Glomerular endothelial cell (primary cell): ENCODE measurements at regions not wholly inside any gene's neighbourhood (a gene's known extent, or its start where the extent isn't known, plus 50 kb on each side); places are given as distances from the start of the nearest gene placed in this dataset.
"Not testable (repeated sequence)": the region's sequence is repeated elsewhere in the genome, so short reads cannot be mapped to it uniquely, and the experiment has no call there.

Experiments used
- DNase-seq: peaks from one replicate; pipeline ENCODE4 v3.0.0-alpha.2; 2011; ENCODE audit warnings: low read depth, low spot score; ENCODE audit errors: extremely low read depth

DNA sequence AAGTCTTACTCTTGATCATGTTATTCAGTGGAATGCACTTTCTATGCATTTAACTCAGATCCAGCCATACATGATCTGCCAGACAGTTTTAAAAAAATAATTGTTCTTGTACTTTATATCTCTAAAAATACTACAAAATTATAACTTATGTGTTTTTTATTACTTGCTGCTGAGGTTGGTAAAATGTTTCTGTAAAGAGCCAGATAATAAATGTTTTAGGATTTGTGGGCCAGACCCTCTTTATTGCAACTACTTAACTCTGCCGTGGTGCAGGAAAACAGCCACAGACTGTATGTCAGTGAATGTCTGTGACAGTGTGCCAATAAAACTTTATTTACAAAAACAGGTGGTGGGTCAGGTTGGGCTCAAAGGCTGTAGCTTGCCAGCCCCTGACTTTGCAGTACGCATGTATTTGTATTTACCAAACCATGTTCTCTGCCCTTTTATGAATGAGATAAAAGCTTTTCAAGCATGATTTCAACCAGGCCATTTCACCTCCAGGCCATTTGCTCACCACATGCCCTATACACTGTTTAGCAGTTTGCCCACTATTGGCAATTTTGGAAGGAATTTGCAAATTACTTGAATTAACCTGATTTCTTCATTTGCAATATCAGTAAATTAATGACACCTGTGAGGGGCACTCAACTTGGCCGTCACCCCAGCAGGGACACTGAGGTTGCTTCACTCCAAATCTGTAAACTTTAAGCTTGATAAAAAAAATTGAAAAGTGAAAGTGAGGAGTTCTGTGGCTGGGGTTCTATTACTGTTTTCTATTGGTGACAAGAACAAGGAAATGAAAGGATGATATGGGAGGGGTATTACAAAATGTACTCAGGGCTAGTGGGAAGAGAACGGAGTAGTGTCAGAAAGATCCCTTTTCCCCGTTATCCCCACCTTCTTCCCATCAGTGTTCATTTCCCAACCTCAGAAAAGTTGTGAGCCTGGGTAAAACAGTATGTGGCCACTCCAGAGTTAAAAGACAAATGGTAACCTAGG, 133.4 kb downstream of the CEBPB start:
- no peak for DNase-seq

DNA sequence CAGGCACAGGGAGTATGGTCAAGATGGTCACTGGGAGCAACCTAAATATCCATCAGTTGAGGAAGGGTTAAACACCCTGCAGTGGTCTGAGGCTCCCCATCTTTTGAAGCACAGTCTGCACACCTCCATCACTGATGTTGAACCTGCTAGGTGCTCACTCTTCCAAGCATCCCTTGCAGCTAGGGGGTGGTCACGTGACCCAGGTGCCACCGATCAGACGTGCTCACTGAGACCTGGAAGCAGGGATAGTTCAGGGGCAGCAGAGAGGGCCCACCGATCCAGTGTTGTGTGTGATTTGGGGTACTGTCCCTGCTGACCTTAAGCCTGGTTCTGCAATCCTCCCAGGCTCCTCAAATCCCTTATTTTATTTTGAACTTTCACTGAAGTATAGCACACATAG, 134.6 kb downstream of the CEBPB start:
- DNase-seq = no peak

DNA sequence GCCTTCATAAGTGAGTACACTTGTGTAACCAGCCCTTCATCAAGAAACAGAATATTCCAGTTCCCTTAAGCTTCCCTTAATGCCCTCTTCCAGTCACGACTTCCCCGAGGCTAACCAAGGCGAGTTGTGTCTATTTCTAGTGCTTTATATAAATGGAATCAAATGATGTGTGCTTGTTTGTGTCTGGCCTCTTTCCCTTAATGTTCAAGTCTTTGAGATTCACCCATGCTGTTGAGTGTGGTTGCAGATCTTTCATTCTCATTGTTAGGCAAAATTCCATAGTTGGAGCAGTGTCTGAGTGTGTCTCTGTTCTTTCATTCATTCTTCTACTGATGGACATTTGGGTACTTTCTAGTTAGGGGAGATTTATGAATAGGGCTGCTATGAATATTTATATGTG, 135.0 kb downstream of the CEBPB start:
- no peak for DNase-seq

DNA sequence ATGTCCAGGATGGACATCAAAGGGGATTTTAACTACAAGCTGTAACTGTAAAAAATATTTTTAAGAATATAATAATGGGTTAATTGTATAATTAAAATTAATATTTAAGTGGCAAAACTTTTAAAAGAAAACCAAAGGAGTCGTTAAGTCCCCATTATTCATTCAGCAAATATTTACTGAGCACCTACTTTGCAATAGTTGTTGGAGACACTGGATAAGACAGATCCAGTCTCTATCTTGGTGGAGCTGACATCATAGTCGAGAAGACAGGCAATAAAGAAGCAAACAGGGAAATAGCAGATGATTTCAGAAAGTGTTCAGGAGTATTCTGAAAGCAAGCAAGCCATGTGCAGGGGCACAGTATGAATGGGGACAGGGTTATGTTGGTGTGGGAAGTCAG, 137.0 kb downstream of the CEBPB start:
- no peak for DNase-seq

DNA sequence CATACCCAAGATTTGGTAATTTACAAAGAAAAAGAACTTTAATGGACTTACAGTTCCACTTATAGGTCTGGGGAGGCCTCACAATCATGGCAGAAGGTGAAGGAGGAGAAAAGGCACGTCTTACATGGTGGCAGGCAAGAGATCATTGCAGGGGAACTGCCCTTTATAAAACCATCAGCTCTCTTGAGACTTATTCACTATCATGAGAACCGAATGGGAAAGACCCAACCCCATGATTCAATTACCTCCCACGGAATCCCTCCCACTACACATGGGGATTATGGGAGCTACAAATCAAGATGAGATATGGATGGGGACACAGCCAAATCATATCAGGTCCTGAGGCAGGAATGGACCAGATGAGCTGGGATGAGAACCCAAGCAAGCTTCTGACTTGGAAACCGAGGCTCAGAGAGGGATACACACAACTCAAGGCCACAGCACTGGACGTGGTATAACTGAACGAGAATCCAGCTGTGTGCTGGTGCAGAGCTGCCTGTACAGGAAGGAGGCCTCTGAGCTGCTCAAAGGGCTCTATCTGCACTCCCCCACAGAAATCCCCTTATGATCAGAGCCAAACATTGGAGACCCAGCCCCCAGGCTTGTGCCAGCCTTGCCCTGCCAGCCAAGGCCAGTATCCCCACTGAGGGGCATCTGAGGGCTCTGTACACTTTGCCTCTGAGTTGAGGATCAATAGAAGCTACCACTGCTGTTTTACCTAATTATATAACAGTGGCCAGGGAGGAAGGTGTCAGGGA, 137.8 kb downstream of the CEBPB start:
- DNase-seq = no peak

DNA sequence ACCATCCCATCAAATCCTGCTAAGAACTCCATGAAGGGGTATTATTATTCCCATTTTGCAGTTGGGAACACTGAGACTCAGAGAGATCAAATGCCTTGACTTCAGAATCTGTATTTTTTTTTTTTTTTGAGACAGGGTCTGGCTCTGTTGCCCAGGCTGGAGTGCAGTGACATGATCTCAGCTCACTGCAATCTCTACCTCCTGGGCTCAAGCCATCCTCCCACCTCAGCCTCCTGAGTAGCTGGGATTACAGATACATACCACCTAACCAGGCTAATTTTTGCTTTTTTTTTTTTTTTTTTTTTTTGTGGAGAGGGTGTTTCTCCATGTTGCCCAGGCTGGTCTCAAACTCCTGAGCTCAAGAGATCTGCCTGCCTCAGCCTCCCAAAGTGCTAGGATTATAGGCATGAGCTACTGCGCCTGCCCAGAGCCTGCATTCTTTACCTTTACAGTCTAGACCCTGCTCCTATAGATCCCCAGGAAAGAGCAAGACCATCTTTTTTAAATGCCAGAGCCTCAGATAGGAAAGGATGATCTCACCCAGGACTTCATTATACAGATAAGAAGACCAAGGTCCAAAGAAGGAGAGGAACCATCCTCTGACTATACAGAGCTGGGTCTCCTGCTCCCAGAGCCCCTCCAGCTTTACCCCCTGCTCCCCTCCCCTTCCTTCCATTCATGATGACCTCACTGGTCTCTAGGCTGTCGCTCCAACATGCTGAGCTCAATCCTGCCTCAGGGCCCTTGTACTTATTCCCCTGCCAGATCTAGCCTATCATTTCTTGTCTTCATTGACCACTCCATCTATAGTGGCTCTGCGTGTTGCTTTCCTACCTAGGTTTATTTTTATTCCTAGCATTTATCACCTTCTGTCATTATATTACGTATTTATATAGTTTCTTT, 138.6 kb downstream of the CEBPB start:
- no peak for DNase-seq

DNA sequence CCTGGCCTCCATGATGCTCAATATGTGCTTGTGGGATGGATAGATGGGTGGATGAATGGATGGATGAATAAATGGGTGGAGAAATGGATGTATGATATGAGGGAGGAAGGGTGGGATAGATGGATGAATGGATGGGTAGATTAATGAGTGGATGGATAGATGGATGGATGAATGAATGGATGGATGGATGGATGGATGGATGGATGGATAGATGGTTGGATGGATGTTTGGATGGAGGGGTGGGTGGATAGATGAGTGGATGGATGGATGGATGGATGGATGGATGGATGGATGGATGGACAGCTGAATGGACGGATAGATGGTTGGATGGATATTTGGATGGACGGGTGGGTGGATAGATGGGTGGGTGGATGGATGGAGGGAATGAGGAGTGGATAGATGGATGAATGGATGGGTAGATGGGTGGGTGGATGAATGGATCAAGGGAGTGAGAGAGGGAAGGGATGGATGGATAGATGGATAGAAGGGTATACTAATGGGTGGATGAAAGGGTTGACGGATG, 139.4 kb downstream of the CEBPB start:
- no peak for DNase-seq

DNA sequence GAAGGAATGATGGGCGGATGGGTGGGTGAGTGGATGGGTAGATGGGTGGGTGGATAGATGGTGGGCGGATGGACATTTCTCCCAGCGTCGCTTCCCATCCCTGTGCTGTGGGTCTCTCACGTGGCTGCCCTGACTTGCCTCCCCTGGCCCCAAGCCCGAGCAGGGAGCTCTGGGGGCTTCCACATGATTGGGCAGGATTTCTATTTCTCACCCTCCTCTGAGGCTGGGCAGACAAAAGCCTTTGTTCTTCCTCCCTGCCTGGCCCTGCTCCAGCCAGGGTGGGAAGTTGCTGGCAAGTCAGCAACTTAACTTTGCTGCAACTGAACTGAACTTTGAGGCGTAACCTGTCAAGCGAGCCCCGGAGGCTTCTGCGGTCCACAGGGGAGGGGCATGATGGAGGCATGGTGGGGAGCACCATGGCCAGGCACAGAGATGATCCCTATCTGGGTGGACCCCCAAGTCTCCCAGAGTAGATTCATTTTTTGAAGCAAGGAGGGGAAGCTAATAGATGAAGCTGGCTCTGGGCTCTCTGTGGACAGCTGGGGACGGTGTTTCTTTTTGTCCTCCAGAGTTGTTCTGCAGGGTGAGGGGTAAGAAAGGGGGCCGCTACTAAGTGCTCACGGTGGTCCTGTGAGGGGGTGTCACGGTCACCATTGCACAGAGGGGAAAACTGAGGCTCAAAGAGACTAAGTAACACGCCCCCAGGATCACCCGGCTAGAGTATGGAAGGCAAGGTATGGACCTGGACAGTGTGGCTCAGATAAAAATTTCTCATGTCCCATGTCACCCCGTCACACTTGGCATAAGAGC, 140.1 kb downstream of the CEBPB start:
- no peak for DNase-seq

DNA sequence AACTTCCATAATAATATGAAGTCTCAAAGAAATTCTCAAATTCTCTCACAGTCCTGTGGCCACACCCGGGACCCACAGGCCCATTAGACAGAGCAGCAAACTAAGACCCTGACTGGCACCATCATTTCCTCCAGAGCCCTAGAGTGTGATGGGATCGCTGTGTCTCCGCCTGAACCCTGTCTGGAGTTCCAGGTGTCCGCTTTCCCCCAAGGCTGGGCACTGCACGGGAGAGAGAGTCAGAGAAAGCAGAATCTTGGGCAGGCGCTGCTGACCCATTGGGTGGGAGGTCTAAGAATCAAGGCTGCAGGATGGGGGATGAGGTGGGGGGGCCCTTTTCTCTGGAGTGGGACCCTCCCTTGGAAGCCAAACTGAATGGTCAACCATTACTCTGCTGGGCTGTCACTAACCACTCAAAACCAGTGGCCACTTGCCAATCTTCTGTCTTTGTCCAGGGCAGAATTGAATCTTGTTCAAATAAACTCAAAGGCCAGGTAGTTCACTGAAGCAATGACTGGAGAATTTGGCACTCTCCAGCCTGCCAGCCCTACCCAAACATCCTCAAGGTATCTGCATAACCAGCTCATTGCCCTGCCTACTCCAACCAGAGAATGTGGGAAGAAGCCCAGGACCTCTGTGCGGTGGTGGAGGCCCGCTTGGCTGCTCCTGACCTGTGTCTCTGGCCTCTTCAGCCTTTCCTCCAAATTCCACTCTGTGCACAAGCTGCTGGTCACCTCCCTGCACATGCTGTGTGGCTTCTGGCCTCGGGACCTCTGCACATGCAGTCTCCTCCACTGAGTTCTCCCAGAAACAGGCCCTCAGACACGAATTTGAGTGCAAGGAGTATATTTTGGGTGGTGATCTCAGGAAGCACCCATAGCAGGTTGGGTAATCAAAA, 141.1 kb downstream of the CEBPB start:
- no peak for DNase-seq

DNA sequence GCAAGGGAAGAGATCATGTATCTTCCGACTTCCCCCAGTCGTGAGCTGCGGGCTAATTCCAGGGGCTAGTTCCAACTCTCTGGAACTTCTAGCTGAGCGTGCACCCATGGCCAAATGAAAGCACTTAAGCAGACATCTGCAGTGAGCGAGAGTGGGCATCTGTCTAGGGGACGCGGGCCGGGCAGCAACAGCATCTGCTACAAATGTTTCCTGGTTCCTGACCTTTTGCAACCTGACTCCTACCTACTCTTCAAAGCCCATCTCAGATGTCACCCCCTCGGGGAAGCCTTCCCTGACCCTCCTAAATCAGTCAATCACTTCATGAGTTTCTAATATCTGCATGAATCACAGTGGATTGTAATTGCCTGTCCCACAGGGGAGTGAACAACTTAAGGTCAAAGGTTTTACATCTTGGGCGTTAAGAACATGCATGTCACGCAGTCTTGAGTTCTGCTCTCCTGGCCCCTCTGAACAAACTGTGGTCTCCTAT, 141.9 kb downstream of the CEBPB start:
- no peak for DNase-seq

DNA sequence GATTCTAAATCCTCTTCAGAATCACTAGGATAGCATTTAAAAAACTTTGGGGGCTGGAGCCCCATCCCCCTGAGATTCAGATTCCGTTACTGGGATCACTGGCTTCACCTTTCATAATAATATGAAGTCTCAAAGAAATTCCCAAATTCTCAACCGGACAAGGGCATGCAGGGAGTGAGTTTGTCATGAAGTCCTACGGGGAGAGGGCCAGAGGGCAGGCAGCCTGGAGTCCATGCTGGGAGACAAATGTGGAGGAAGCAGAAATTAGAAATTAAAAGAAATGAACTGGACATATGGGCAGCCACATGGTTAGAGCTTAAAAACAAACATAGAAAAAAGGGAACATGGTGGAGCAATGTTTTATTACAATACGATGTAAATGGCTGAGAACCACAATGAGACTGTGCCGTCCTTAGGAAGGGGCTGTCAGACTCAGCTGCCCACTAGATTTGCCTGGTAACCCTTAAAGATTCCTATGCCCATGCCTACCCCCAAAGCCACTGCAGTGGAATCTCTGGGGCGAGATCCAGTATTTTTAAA, 142.6 kb downstream of the CEBPB start:
- no peak for DNase-seq

DNA sequence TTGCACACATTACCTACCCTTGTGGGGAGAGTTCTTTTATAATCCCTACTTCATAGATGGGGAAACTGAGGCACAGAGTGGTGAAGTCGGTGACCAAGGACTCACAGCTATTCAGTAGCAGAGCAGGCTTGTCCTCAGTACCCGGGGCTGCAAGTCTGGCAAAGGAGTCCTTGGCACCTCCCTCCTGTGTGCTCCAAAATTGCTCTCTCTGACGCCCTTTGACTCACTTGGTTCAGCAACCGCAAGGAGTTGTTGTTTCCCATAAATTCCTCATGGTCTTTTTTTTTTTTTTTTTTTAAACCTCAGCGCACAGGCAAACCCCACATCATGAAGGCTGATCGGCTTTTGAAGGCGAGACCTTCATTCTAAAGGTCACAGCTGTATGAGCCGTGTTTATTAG, 143.2 kb downstream of the CEBPB start:
- DNase-seq = no peak

DNA sequence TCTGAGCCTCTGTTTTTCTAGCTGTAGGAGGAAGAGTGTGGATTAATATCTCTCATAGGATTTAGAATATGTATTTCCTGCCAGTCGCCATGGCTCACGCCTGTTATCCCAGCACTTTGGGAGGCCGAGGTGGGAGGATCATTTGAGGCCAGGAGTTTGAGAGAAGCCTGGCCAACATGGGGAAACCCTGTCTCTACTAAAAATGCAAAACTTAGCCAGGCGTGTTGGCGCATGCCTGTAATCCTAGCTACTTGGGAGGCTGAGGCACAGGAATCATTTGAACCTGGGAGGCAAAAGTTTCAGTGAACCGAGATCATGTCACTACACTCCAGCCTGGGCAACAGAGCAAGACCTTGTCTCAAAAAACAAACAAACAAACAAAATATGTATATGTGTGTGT, 143.9 kb downstream of the CEBPB start:
- not testable (repeated sequence) for DNase-seq

DNA sequence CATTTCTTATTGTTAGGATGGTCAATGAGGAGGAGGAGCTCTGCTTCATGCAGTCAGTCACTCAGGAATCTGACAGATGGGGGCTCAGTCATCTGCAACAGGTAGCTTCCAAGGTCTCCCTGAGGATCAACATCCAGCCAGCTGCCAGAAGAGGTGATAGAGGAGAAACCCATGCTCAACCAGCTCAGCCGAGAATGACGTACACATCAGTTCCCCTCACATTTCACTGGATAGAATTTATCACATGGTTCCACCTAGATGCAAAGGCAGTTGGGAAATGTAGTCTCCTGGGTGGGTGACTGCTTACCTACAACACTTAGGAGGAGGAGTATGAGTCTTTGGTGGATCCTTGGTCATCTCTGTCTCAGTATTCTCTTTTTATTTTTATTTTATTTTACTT, 144.5 kb downstream of the CEBPB start:
- DNase-seq = no peak

DNA sequence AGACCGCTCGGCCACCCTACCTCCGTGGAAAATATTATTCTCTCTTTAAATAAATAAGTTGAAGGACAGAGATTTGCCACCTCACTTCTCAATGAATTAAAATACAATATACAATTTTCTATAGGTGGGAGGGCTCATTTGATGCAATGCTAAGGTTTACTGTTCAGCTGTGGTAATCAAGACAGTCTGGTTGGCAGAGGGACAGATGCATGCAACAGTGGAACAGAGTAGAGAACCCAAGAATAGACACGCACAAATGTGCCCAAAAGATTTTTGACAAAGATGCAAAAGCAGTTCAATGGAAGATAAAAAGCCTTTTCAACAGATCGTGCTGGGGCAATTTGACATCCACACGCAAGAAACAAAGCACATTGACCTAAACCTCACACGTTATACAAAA, 145.2 kb downstream of the CEBPB start:
- DNase-seq = no peak

DNA sequence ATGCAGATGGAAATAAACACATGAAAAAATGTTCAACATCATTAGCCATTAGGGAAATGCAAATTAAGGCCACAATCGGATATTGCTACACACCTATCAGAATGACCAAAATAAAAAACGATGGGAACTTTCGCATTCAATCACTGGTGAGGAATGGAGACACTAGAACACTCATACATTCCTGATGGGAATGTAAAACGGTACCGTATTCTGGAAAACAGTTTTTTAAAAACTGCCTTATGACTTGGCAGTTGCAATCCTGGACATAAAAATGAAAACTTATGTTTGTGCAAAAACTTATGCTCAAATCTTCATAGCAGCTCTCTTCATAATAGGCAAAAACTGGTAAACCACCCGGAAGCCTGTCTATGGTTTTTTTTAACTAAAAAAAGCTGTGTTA, 146.0 kb downstream of the CEBPB start:
- DNase-seq = no peak

DNA sequence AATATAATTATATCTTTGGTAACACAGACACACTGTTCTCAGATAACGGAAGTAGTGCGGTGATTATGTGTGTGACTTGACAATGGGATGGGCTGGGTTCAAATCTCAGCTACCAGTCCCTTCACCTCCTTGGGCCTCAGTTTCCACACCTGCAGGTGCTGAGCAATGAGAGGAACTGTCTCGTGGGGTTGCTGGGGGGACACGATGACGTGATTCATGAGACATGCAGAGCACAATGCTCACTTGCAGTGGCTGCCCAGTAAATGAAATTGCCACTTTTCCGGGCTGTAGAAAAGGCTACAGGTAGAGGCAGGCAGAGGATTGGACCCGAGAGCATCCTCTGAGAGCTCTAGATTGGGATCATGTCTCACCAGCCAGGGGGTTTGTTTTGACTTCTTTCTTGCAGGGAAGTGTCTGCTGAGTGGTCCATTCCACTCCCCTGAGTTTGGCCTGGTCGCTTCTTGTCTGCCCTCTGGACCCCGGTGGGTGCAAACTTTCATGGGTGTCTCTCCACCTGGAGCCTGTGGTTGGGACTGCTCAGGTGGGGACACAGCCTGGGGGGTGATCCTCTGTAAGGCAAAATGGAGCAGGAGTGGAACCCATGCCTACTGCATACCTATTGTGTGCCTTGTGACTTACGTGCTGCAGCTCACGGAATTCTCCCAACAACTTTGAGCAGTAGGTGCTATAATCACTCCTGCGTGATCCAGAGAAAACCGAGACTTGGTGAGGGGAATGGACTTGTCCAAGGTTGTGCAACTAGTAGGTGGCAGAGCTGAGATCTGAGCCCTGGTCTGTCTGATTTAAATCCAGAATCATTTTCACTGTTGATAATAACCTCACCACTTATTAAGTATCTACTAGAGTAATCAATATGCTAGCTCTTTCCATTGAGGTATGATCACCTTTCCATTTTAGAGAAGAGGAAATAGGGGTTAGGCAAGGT, 147.2 kb downstream of the CEBPB start:
- no peak for DNase-seq
